GM23248 (cell line): ENCODE measurements at regions not wholly inside any gene's neighbourhood (a gene's known extent, or its start where the extent isn't known, plus 50 kb on each side); places are given as distances from the start of the nearest gene placed in this dataset.

Source experiments
- EZH2 ChIP-seq: fragments of 200-600 bp; sonication (generic); IDR thresholded peaks from 2 replicates; pipeline ENCODE4 v1.6.1; 2018; ENCODE audit warnings: antibody characterized with exemption, mild to moderate bottlenecking; ENCODE audit not compliant: insufficient read depth, poor library complexity, severe bottlenecking
- EZH2phosphoT487 ChIP-seq: fragments of 200-600 bp; sonication (generic); IDR thresholded peaks from 2 replicates; pipeline ENCODE4 v1.6.1; 2018; ENCODE audit warnings: antibody characterized with exemption, moderate library complexity, mild to moderate bottlenecking, low read depth; ENCODE audit not compliant: insufficient read depth

- no peak for TF ChIP-seq EZH2
- no peak for TF ChIP-seq EZH2phosphoT487
These were observed 268.8 kb upstream of the BTG1 start for GRCh38 chr12:92414170-92415070.
